ENCODE measurements at regions not wholly inside any gene's neighbourhood (a gene's known extent, or its start where the extent isn't known, plus 50 kb on each side); places are given as distances from the start of the nearest gene placed in this dataset.

DNA sequence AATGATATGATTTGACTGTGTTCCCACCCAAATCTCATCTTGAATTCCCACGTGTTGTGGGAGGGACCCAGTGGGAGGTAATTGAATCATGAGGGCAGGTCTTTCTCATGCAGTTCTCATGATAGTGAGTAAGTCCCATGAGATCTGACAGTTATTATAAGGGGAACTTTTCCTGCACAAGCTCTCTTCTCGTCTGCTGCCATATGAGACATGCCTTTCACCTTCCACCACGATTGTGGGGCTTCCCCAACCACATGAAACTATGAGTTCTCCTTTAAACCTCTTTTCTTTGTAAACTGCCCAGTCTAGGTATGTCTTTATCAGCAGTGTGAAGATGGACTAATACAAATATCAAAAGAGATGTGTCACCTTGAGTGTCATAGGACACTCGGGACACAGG lies 502.7 kb upstream of the PODXL start:
- no peak overlapping the region for H2AFZ ChIP-seq (ENCODE audit: control insufficient read depth, low read length)
- no peaks in the 10 kb centered on the region for H4K20me1 ChIP-seq (ENCODE audit: control insufficient read depth, extremely low read depth, insufficient read depth, low read length)
- DNase-seq (ENCODE audit: low read depth, low spot score): no peak
- no peak overlapping the region for H3K9ac ChIP-seq (ENCODE audit: control insufficient read depth, extremely low read depth, insufficient read depth, low read length)
- no peak overlapping the region for H3K4me3 ChIP-seq (ENCODE audit: control insufficient read depth in 2 of 3, extremely low read depth in 1 of 3, insufficient read depth in 2 of 3, low read depth in 1 of 3, low read length in 3 of 3)
- H3K4me2 ChIP-seq (ENCODE audit: control insufficient read depth, extremely low read depth, insufficient read depth, low read depth, low read length): no peak overlapping the region
- H3K9me3 ChIP-seq (ENCODE audit: control insufficient read depth, low read depth, low read length): no peaks in the 10 kb centered on the region
- no peak overlapping the region for H3K27ac ChIP-seq (ENCODE audit: control insufficient read depth, insufficient read depth, low read length)
- no peak for FAIRE-seq
- H3K4me1 ChIP-seq (ENCODE audit: control insufficient read depth, extremely low read depth, insufficient read depth, low read length): no peaks in the 10 kb centered on the region
- dilution Hi-C loops (cut with MboI; ENCODE audit: extremely low pct_ligation_motif_present, low sequenced_read_pairs): no loop called here
- TF ChIP-seq, protein P1, sequence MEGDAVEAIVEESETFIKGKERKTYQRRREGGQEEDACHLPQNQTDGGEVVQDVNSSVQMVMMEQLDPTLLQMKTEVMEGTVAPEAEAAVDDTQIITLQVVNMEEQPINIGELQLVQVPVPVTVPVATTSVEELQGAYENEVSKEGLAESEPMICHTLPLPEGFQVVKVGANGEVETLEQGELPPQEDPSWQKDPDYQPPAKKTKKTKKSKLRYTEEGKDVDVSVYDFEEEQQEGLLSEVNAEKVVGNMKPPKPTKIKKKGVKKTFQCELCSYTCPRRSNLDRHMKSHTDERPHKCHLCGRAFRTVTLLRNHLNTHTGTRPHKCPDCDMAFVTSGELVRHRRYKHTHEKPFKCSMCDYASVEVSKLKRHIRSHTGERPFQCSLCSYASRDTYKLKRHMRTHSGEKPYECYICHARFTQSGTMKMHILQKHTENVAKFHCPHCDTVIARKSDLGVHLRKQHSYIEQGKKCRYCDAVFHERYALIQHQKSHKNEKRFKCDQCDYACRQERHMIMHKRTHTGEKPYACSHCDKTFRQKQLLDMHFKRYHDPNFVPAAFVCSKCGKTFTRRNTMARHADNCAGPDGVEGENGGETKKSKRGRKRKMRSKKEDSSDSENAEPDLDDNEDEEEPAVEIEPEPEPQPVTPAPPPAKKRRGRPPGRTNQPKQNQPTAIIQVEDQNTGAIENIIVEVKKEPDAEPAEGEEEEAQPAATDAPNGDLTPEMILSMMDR (optimal IDR thresholded peaks at IDR 0.05 in 1 of 3, IDR thresholded peaks at IDR 0.05 in 1 of 3, conservative IDR thresholded peaks at IDR 0.05 in 1 of 3; ENCODE audit: extremely low read depth in 1 of 3, insufficient read depth in 2 of 3, low read length in 3 of 3): no peak
- no peak for TF ChIP-seq EZH2 (IDR thresholded peaks at IDR 0.05; ENCODE audit: low read length)
- no peaks in the 10 kb centered on the region for H3K36me3 ChIP-seq (ENCODE audit: control insufficient read depth in 2 of 2, extremely low read depth in 1 of 2, insufficient read depth in 2 of 2, low read length in 2 of 2)
- no peaks in the 10 kb centered on the region for H3K9me1 ChIP-seq (ENCODE audit: control insufficient read depth, extremely low read depth, insufficient read depth, low read length)
- H3K79me2 ChIP-seq (ENCODE audit: control insufficient read depth, insufficient read depth, low read length): no peaks in the 10 kb centered on the region
- H3K27me3 ChIP-seq (ENCODE audit: control insufficient read depth, extremely low read depth, insufficient read depth, low read length): peaks cover 2% of the 10 kb centered on the region

DNA sequence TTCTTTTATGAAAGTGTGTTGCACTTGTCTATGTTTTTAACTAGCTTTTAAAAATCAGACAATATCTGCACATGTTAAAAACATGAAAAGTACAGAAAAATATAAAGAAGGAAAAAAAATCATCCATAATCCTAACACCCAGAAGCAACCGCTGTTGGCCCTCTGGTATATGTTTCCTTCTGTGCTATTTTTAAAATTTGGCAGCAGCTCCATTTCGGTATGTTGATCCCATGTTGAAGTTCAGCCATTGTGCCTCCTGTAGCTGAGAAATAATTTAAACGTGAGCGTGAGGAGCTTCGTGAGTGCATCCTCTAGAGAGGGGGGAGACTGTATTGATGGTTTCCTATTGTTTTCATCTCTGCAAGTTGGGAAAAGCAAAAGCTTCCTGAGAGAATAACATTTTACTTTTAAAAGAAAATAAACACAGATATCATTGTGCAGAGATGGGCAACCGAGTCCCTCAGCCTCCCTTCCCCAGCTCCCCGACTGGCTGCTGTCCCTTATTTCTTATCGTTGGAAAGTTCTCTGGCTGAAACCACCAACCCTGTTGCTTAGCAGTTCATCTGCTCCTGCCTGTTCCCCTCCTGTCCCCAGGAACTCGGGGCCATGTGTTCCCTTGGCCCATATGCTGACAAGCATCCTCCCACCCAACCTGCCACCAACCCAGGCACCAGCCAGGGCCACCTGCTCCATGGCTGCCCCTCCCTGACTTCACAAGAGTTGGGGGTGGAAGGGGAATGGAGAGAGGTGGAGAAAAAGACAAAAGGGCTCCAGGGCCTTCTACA lies 499.1 kb upstream of the PODXL start:
- Histone ChIP-seq H4K20me1 (ENCODE audit: control insufficient read depth, extremely low read depth, insufficient read depth, low read length) (no peaks in the 10 kb centered on the region), H3K4me2 (ENCODE audit: control insufficient read depth, extremely low read depth, insufficient read depth, low read depth, low read length) (no peak overlapping the region), H3K4me3 (ENCODE audit: control insufficient read depth in 2 of 3, extremely low read depth in 1 of 3, insufficient read depth in 2 of 3, low read depth in 1 of 3, low read length in 3 of 3) (no peak overlapping the region), H3K27ac (ENCODE audit: control insufficient read depth, insufficient read depth, low read length) (no peak overlapping the region), H3K27me3 (ENCODE audit: control insufficient read depth, extremely low read depth, insufficient read depth, low read length) (peaks cover 18% of the 10 kb centered on the region), H3K79me2 (ENCODE audit: control insufficient read depth, insufficient read depth, low read length) (no peaks in the 10 kb centered on the region), H3K9me1 (ENCODE audit: control insufficient read depth, extremely low read depth, insufficient read depth, low read length) (no peaks in the 10 kb centered on the region), H3K9me3 (ENCODE audit: control insufficient read depth, low read depth, low read length) (no peaks in the 10 kb centered on the region), H3K36me3 (ENCODE audit: control insufficient read depth in 2 of 2, extremely low read depth in 1 of 2, insufficient read depth in 2 of 2, low read length in 2 of 2) (no peaks in the 10 kb centered on the region), H2AFZ (ENCODE audit: control insufficient read depth, low read length) (no peak overlapping the region), H3K9ac (ENCODE audit: control insufficient read depth, extremely low read depth, insufficient read depth, low read length) (no peak overlapping the region), H3K4me1 (ENCODE audit: control insufficient read depth, extremely low read depth, insufficient read depth, low read length) (no peaks in the 10 kb centered on the region)
- dilution Hi-C loops (cut with MboI; ENCODE audit: extremely low pct_ligation_motif_present, low sequenced_read_pairs): no loop called here
- FAIRE-seq (no peak), DNase-seq (ENCODE audit: low read depth, low spot score) (no peak)
- TF ChIP-seq, protein P1 (optimal IDR thresholded peaks at IDR 0.05 in 1 of 3, IDR thresholded peaks at IDR 0.05 in 1 of 3, conservative IDR thresholded peaks at IDR 0.05 in 1 of 3; ENCODE audit: extremely low read depth in 1 of 3, insufficient read depth in 2 of 3, low read length in 3 of 3): no peak
- TF ChIP-seq EZH2 (IDR thresholded peaks at IDR 0.05; ENCODE audit: low read length): no peak
